SIG-M5 treated with dmso at 0.1 percent for 504 hours (cell line): ENCODE measurements at regions not wholly inside any gene's neighbourhood (a gene's known extent, or its start where the extent isn't known, plus 50 kb on each side); places are given as distances from the start of the nearest gene placed in this dataset.
"Not testable (repeated sequence)": the region's sequence is repeated elsewhere in the genome, so short reads cannot be mapped to it uniquely, and the experiment has no call there.

Experiments used
- DNase-seq: peaks from one replicate; lab custom pipeline; 2025; ENCODE audit not compliant: unreplicated experiment; lab: John Stamatoyannopoulos, UW

DNA sequence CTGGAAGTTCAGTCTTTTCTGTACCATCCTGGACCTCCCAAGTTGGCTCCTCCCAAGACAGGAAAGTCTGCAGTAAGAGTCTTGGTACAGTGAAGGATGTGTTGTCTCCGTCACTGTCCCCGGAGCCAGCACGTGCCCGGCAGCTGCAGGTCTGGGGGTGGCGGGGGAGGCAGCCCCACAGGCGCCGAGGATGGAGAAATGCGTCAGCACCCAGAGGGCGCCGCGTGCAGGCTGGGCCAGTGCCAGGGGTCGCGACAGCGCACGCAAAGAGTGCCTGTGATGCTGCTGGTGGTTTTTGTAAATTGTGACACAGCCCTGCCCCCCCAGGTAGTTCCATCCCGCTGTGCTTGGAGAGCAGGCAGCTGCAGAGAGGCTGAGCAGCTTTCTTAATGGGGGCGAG, 1200.5 kb downstream of the BRD1 start:
- DNase-seq, result no peak

DNA sequence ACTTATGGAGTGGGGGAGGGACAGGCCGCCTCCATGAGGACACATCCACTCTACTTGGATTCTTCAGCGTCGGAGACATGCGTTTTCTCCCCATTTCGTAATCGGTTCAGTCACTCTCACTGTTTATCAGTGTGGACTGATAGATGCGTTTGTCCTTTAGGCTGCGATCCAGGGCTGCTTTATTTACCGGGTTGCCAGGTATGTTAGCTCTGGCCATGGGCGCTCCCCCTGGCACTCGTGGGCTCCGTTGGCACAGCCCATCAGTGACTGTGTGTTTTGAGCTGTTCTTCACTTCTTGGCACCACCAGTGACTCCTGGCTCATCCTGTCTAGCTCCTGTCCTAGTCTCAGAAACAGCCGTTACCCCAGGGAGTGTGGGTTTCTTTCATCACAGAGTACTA, 1203.3 kb downstream of the BRD1 start:
- no peak for DNase-seq

DNA sequence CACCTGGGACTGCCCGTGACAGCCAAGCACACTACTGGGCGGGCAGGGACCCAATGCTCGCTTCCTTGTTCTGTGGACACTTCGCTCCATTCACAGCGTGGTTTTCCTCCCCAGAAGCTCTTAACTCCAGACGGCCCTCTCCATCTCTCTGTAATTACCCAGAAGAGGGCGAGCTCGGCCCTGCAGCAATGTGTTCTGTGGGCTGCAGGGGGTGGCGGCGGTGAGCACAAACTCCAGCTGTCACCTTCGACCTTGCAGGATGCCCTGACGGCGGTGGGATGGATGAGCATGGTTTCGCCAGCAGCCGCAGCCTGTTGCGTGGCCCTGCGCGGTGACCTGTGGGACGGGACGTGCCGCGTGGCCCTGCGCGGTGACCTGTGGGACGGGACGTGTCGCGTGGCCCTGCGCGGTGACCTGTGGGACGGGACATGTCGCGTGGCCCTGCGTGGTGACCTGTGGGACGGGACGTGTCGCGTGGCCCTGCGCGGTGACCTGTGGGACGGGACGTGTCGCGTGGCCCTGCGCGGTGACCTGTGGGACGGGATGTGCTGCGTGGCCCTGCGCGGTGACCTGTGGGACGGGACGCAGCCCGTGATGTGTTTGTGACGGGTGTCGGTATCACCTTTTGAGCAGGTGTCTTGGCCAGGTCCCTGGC, 1204.7 kb downstream of the BRD1 start:
- DNase-seq, result no peak

DNA sequence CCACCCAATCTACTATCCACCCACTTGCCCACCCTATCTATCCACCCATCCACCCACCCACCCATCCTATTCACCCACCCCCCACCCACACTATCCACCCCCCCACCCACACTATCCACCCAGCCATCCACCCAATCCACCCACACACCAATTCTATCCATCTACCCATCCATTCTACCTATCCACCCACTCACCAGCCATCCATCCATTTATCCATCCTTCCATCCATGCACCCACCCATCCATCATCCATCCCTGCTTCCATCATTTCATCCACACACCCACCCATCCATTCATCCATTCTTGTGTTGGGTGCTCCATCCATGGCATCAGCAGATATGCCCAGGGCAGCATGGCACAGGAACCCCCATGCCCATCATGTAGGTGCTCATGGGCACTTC, 1206.6 kb downstream of the BRD1 start:
- no peak for DNase-seq

DNA sequence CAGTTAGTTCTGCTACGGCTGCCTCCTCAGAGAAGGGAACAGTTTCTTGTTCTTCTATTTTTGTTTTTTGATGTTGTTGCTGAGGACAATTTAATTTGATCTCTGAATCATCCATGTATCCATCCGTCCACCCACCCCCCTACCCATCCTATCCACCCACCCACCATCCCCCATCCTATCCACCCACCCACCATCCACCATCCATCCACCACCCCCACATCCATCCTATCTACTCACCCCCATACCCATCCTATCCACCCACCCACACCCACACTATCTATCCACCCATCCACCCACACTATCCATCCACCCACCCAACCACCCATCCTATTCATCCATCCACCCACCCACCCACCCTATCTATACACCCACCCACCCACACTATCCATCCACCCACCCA, 1207.2 kb downstream of the BRD1 start:
- not testable (repeated sequence) for DNase-seq

DNA sequence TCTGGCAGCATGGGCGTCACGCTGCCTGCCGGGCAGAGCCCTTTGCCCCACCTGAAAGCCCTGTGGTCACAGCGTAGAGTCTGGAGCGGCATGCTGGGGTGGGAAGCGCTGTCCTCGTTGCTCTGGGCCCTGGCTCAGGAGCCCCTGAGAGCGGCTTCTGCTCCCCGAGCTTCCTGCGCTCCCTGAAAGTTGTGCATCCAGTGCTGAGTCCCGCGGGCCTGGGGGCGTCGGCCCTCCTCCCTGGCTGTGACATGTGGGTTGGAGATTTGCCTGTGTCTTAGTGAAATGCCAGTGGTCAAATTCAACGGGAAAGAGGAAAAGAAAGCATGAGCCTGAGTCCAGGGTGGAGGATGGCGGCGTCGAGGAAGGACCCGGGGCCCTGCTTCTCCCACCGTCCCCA, 1208.0 kb downstream of the BRD1 start:
- no peak for DNase-seq

DNA sequence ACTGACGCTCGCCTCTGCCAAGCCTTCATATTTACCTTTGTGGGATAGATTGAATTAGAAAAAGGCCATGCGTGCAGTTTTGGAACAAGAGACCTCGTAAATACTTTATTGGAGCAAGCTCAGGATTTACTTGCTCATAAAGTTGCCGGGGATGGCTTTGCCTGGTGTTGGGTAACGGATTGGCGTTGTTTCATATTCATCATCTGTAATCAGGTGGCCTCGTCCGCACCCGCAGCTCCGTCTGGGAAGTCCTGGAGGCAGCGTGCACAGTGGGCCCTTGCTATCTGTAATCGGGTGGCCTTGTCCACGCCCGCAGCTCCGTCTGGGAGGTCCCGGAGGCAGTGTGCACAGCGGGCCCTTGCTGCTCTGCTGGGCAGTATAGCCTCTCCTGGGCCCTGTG, 1209.3 kb downstream of the BRD1 start:
- no peak for DNase-seq

DNA sequence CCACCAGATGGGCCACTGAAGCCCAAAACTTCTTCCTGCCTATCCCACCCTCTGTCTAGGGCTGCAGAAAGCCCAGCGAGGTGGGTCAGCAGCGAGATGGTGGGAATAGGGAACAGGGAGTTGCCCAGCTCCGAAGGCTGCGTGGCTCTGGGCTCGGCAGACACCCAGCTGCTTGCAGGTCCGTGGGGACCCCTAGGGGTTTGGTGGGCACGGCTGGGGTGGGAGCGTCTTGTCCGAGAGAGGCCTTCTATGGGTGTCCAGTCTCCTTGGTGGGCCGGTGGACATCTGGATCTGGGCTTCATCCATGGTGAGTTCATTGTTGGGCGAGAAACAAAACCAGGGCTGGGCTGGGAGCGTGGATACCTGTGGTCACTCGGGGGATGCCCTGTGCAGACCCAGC, 1211.0 kb downstream of the BRD1 start:
- DNase-seq, result no peak

DNA sequence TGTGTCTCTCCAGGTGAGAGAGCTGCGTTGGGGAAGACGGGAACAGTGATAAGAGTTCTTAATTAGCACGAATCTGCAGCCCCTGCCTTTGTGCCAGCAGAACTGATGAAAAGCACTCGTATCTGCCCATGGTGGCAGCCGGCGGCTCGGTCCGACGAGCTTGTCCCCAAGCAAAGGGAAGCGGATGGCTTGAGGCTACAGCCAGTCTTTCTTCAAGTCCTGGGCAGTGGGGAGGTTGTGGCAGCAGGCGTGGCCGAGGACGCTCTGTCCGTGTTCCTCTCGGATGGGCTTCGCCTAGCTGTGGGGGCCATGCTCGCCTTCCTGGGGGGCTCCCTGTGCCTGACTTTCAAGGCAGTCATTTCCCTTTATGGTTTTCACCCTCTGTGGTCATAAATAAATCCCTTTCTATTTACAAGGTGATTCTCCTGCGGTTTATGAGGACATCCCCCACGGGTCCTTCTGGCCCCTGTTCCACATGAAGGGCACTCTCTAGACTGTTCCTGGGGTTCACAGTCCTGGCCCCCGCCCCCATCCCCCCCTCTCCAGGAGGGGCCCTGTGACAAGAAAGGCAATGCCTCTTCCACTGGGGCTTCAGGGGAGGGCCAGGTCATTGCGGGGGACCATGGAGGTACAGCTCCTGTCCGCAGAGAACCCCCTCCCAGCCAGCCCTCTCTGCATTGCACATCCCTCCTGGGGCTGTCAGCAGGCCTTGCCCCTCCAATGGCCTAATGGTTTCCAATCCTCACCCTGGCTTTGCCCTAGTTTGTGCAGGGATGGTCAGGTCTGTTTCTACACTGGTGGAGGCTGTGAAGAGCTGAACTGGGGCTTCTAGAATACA, 1212.3 kb downstream of the BRD1 start:
- no peak for DNase-seq

DNA sequence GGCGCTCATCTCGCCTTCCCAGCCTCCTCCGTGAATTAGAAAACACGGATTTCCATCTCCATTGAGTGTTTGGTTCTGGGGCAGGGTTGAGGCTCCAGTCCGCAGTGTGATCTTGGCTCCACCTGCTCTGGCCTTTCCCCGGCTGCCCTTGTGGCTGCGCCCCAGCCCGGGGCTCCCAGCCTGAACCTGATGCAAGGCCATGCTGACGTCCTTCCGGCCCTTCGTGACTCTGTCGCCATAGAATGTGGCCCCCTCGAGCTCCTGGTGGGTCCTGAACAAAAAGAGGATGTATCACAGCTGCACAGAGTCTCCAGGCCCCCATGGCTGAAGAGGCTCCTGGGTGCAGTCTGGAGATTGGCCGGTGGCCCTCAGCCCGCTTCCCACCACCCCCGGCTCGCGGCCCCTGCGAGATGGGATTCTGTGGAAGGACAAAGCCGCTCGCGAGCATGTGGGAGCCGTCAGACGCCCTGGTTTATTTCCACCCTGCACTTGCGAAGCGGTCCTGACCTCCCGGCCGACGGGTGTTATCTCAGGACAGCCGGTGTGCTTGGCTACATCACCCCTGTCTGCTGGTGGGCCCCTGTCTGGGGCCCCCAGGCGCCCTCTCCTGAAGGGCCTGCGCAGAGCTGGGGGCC, 1214.0 kb downstream of the BRD1 start:
- no peak for DNase-seq

DNA sequence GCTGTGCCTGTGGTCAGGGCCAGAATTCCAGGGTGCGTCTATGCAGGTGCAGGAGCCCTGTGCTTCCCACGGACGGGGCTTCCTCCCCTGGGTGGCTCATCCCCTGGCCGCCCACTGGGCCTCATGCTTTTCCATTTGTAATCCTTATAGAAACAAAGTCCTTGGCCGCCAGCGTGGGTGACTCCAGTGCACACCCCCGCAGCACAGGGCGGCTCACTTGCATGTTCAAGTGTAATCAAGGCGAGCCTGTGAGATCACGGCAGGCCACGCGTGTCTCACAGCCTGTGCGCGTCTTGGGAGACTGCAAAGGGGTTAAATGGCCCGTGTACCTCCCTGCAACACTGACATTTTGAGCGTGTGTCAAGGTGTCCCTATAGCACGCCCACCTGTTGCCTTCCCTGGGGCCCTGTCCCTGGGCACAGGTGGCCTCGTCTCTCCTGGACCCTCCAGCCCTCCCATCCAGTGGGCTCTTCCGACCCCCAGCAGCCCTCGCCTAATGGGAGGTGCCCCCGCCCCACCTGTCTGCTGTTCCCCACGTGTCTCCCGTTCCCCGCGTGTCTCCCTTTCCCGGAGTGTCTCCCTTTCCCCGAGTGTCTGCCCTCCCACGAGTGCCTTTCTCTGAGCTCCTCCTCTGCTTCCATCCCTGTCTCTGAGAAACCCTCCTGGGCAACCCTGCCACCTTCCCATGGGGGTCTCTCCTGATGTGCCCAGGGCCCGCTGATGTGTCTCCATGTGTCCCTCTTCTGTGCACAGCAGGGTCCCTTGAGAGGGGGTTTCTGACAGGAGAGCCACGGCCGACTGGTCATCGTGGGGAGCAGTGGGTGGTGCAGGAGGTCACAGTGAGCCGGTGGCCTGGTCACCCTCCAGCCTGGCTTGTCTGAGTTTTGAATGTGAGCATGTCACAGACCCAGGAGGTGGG, 1215.3 kb downstream of the BRD1 start:
- DNase-seq, result no peak

DNA sequence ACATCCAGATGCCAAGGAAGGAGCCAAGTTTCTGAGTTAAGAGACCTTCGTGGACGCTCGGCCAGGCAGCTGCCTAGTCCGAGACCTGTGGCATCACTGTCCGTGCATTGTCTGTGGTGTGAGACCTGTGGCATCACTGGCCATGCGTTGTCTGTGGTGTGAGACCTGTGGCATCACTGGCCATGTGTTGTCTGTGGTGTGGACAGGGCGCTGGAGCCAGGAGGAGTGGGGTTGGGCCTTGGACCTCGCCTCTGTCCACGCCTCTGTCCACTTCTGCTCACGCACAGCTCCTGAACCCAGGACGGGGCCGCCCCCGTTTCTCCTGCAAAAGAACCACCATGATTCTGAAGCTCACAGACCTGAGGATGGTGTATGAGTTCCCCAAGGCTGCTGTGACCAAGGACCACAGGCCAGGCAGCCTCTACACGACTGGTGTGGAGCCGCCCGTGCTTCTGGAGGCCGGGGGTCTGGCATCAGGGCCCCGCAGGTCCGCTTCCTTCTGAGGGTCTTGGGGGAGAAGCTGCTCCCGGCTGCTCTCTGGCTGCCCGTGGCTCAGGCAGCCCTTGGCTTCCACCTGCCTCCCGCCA, 1218.3 kb downstream of the BRD1 start:
- no peak for DNase-seq

DNA sequence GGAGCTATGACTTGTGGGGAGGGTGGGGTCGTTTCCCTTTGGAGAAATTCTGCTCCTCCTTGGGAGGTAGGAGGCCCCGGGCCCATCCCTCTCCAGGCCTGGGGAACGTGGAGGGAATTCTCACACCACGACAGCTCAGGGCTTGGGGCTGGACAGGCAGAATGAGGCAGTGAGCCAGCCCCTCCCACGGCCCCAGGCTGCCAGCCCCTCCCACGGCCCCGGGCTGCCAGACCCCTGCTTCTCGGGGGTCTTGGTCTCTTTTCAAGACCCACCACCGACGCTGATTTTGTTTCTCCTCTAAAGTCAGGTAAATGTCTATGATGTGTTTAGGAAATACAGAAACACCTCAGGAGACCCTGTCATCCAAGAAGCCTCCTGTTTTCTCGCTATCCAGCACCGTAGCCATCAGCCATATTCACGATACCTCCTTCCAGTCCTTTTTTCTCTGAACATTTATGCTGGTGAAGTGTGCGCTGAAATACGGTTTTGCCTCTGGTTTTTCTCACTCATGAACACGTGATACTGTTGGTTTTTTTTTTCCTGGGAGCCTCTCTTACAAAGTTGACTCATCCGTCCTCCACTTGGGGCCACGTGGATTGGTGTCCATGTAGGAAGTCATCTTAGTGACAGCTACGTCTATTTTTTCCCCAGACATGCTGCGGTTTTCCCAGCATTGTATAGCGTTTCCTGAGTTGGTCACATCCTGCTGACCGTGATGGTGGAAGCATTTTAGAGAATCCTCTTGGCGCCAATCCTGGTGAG, 1219.6 kb downstream of the BRD1 start:
- no peak for DNase-seq

DNA sequence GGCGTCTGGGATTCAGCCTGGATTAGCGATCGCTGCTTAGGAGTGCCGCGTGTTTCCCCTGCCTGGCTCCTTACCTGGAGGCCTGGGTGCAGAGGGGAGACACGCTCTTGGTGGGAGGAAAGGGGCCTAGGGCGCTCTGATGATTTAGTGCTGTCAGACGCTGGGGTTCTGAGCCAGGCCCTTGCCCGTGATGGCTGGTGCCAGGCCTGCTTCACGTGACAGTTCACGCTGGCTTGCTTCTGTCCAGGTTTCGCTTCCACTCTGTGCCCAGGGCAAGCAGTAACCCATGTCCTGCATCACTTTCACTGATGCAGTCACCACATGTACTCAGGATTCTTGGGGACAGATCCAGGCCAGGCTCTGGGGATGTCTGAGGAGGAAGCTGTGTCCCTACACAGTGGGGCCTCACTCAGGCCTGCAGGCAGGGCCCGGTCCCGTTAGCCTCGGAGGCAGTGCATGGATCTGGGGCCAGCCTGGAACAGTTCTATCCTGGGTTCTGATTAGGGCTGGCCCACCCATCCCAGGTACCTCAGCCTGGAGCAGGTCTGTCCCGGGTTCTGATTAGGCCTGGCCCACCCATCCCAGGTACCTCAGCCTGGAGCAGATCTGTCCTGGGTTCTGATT, 1220.9 kb downstream of the BRD1 start:
- DNase-seq, result no peak

DNA sequence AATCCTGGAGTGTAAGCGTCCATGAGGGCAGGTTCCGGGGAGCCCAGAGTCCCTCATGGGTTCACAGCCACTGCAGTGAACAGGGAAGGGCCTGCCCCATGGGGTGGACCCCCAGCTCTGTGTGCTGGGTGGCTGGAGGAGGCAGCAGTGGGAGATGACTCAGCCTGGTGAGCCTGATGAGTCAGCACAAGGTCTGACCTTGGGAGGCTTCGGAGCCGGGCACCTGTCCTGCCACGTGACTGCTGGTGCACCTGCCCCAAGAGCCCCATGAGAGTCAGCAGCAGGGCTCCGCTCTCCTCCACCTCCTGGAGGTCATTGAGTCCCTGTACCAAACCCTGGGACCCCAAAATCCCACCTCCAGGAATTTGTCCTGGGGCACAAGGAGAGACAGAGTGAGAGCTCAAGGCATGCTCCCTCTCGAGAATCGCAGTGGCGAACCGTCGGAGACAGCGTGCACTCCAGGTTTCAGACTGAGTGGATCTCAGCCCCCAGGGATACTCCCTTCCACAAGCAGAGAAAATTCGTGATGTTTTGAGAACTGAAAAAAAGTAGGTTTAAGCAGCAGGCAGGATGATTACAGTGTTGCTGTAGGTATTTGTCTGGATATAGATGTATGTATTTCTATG, 1221.7 kb downstream of the BRD1 start:
- no peak for DNase-seq

DNA sequence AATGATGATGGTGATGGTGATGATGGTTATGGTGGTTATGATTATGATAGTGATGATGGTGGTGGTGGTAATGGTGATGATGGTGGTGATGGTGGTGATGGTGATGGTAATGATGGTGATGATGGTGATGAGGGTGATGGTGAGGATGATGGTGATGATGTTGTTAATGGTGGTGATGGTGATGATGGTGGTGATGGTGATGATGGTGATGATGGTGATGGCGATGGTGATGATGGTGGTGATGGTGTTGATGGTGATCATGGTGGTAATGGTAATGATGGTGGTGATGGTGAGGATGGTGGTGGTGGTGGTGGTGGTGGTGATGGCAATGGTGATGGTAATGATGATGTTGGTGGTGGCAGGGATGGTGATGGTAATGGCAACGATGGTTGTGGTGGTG, 1222.5 kb downstream of the BRD1 start:
- no peak for DNase-seq

DNA sequence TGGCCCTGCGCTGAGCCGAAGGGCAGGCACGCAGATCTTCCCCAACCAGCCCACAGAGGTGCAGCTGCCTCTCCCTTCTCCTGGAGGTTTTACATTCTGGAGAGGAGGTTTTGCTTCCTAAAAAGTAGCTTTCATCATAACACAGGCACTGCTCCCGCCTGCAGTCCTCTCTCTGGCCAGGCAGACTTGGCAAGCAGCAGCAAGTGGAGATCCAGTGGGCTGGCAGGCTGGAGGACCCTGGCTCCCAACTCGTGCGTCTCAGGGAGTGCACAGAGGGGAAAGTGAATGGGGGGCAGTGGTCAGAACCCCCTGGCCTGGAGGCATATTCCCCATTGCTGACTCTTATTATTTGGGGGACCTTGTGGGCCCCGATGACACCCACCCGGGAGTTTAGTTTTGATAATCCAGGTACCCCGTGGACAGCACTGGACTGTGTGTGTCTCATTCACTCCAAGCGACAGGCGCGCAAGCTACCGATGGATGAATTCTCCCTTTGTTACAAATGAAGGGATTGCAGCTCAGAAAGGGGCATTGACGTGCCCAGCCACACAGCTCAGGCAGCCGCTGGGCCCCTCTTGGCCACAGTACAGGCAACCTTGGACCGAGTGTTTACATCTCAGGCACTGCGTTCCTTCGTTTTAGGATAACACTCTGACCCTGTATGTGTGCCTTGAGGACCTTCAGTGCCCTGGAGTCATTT, 1223.9 kb downstream of the BRD1 start:
- no peak for DNase-seq

DNA sequence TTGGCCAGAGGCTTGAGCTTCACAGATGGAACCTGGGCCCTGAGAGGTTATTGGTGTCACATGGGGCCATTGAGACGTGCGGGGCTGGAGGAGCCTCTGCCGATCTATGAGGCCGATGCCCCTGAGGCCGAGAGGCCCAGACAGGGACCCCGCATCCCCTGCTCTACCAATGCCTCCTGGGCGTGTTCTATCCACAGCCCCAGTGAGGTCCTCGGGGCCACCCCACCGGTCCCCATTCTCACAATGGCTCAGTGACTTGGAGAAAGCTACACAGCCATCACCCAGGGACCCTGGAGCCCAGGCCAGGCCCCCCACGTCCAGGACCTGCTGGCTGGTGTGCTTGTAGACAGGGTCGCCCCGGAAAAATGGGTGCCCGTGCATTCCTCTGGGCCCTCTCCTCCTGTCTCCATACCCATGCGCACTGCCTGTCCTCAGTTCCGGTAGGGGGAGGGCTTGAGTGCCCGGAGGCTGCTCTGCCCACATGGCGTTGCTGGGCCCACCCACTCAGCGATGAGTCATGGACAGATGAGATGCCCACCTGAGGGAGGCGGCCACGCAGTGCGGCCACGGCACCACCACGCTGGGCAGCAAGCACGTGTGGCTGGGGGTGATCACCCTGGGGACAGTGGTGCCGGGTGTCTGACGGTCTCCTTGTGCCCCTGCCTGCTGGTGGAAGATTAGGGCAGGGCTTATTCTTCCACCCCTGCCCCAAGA, 1224.7 kb downstream of the BRD1 start:
- DNase-seq, result no peak
